Mesendoderm (in vitro differentiated cells): ENCODE measurements at regions not wholly inside any gene's neighbourhood (a gene's known extent, or its start where the extent isn't known, plus 50 kb on each side); places are given as distances from the start of the nearest gene placed in this dataset.

Experiments used
- DNase-seq: peaks from one replicate; pipeline ENCODE4 v3.0.0; 2013
- H2AK5ac ChIP-seq: 2 replicates; pipeline ENCODE4 v1.6.1; 2013; ENCODE audit warnings: low read length, inconsistent platforms
- H2BK120ac ChIP-seq: 2 replicates; pipeline ENCODE4 v1.6.1; 2013; ENCODE audit warnings: low read depth, mild to moderate bottlenecking, low read length, moderate library complexity, mixed read lengths
- H2BK15ac ChIP-seq: replicated peaks from 2 replicates; pipeline ENCODE4 v1.6.1; 2013; ENCODE audit warnings: low read depth, mild to moderate bottlenecking, moderate library complexity
- H2BK5ac ChIP-seq: 2 replicates; pipeline ENCODE4 v1.6.1; 2013; ENCODE audit warnings: low read length, inconsistent platforms
- H3K18ac ChIP-seq: 2 replicates; pipeline ENCODE4 v1.6.1; 2013; ENCODE audit warnings: mild to moderate bottlenecking, low read length, mixed read lengths
- H3K23ac ChIP-seq: one replicate; pipeline ENCODE4 v1.6.1; 2013; ENCODE audit warnings: low read length
- H3K27ac ChIP-seq: 2 replicates; pipeline ENCODE4 v1.5.1; 2013; ENCODE audit warnings: low read depth, mild to moderate bottlenecking, inconsistent platforms, low read length, moderate library complexity
- H3K27me3 ChIP-seq: 2 replicates; pipeline ENCODE4 v1.6.1; 2013; ENCODE audit warnings: low read length, control low read depth, mild to moderate bottlenecking, inconsistent platforms; ENCODE audit not compliant: insufficient read depth, poor library complexity
- H3K36me3 ChIP-seq: 2 replicates; pipeline ENCODE4 v1.6.1; 2013; ENCODE audit warnings: low read length, inconsistent platforms; ENCODE audit not compliant: control insufficient read depth, insufficient read depth
- H3K4ac ChIP-seq: one replicate; pipeline ENCODE4 v1.6.1; 2013; ENCODE audit warnings: low read depth, mild to moderate bottlenecking, low read length, moderate library complexity
- H3K4me1 ChIP-seq: 2 replicates; pipeline ENCODE4 v1.6.1; 2013; ENCODE audit warnings: low read depth, low read length, inconsistent platforms; ENCODE audit not compliant: control insufficient read depth
- H3K4me2 ChIP-seq: 2 replicates; pipeline ENCODE4 v1.6.1; 2013; ENCODE audit warnings: low read length
- H3K4me3 ChIP-seq: 2 replicates; pipeline ENCODE4 v1.5.1; 2013; ENCODE audit warnings: mild to moderate bottlenecking, low read length
- H3K56ac ChIP-seq: one replicate; pipeline ENCODE4 v1.6.1; 2013; ENCODE audit warnings: low read length
- H3K79me1 ChIP-seq: 2 replicates; pipeline ENCODE4 v1.6.1; 2013; ENCODE audit warnings: low read length, inconsistent platforms
- H3K79me2 ChIP-seq: 2 replicates; pipeline ENCODE4 v1.6.1; 2013; ENCODE audit warnings: mild to moderate bottlenecking, low read length; ENCODE audit not compliant: control insufficient read depth, insufficient read depth
- H3K9ac ChIP-seq: 2 replicates; pipeline ENCODE4 v1.6.1; 2013; ENCODE audit warnings: low read length, inconsistent platforms
- H4K5ac ChIP-seq: one replicate; pipeline ENCODE4 v1.6.1; 2013; ENCODE audit warnings: low read length
- H4K8ac ChIP-seq: one replicate; pipeline ENCODE4 v1.6.1; 2013; ENCODE audit warnings: low read depth, mild to moderate bottlenecking, control low read depth, low read length, moderate library complexity
- WGBS: extraction: QIAGEN DNeasy Blood & Tissue Kit; methylation state at CpG from one replicate; pipeline ENCODE4 v1.1.7; 2013; ENCODE audit warnings: low lambda C conversion rate, missing lambda C conversion rate; ENCODE audit not compliant: insufficient coverage; ENCODE audit errors: extremely low coverage; 5-methylcytosine and 5-hydroxymethylcytosine counted together

- no peak overlapping the region for H3K9ac ChIP-seq
- H2AK5ac ChIP-seq, result no peak overlapping the region
- H3K27ac ChIP-seq, result no peak overlapping the region
- no peak overlapping the region for H3K4me2 ChIP-seq
- H2BK120ac ChIP-seq, result no peak overlapping the region
- no peak overlapping the region for H3K18ac ChIP-seq
- H3K79me2 ChIP-seq, result no peaks in the 10 kb centered on the region
- H3K4me3 ChIP-seq, result no peak overlapping the region
- no CpG with 5 or more reads among the region's 2 CpGs for WGBS
- no peak for DNase-seq
- H2BK5ac ChIP-seq, result no peak overlapping the region
- H4K5ac ChIP-seq, result no peak overlapping the region
- H3K4me1 ChIP-seq, result peaks cover 2% of the 10 kb centered on the region
- H3K23ac ChIP-seq, result no peak overlapping the region
- no peaks in the 10 kb centered on the region for H3K79me1 ChIP-seq
- no peak overlapping the region for H3K56ac ChIP-seq
- no peak overlapping the region for H2BK15ac ChIP-seq
- H3K36me3 ChIP-seq, result no peaks in the 10 kb centered on the region
- no peak overlapping the region for H3K4ac ChIP-seq
- no peaks in the 10 kb centered on the region for H3K27me3 ChIP-seq
- H4K8ac ChIP-seq, result no peak overlapping the region
Measured at GRCh38 chr13:107244241-107244640, 676.3 kb upstream of the ARGLU1 start.

- H2AK5ac ChIP-seq, result no peak overlapping the region
- H4K5ac ChIP-seq, result no peak overlapping the region
- no CpG with 5 or more reads among the region's 6 CpGs for WGBS
- H3K27ac ChIP-seq, result no peak overlapping the region
- H4K8ac ChIP-seq, result no peak overlapping the region
- H3K4me2 ChIP-seq, result no peak overlapping the region
- H2BK120ac ChIP-seq, result no peak overlapping the region
- H3K79me2 ChIP-seq, result no peaks in the 10 kb centered on the region
- no peak overlapping the region for H3K18ac ChIP-seq
- H3K56ac ChIP-seq, result no peak overlapping the region
- H3K4me1 ChIP-seq, result no peaks in the 10 kb centered on the region
- H3K36me3 ChIP-seq, result no peaks in the 10 kb centered on the region
- no peak for DNase-seq
- H3K23ac ChIP-seq, result peak overlapping the region; percentile 32
- no peaks in the 10 kb centered on the region for H3K27me3 ChIP-seq
- no peaks in the 10 kb centered on the region for H3K79me1 ChIP-seq
- no peak overlapping the region for H2BK5ac ChIP-seq
- no peak overlapping the region for H2BK15ac ChIP-seq
- H3K9ac ChIP-seq, result no peak overlapping the region
- H3K4me3 ChIP-seq, result no peak overlapping the region
- H3K4ac ChIP-seq, result no peak overlapping the region
Measured at GRCh38 chr13:107242138-107242537, 674.2 kb upstream of the ARGLU1 start.

- Histone ChIP-seq H3K9ac (no peak overlapping the region), H3K23ac (no peak overlapping the region), H3K79me1 (no peaks in the 10 kb centered on the region), H3K4ac (no peak overlapping the region), H2BK5ac (no peak overlapping the region), H4K8ac (no peak overlapping the region), H3K18ac (no peak overlapping the region), H2AK5ac (no peak overlapping the region), H3K27me3 (no peaks in the 10 kb centered on the region), H2BK120ac (no peak overlapping the region), H3K27ac (no peak overlapping the region), H3K79me2 (no peaks in the 10 kb centered on the region), H3K4me3 (no peak overlapping the region), H4K5ac (no peak overlapping the region), H3K4me1 (no peaks in the 10 kb centered on the region), H3K36me3 (no peaks in the 10 kb centered on the region), H3K4me2 (no peak overlapping the region), H2BK15ac (no peak overlapping the region), H3K56ac (no peak overlapping the region)
- no peak for DNase-seq
- WGBS, result no CpG with 5 or more reads among the region's 7 CpGs
Measured at GRCh38 chr13:107241381-107241780, 673.4 kb upstream of the ARGLU1 start.

GRCh38 chr13:107239213-107239612 is 671.3 kb upstream of the ARGLU1 start:
- DNase-seq, result no peak
- H2BK5ac ChIP-seq, result no peak overlapping the region
- H4K8ac ChIP-seq, result no peak overlapping the region

GRCh38 chr13:107238262-107238981 is 670.5 kb upstream of the ARGLU1 start:
- Histone ChIP-seq H3K27me3 (no peaks in the 10 kb centered on the region), H2AK5ac (no peak overlapping the region)

More at GRCh38 chr13:107239213-107239612, 671.3 kb upstream of the ARGLU1 start:
- H3K56ac ChIP-seq, result no peak overlapping the region
- no CpG with 5 or more reads among the region's 8 CpGs for WGBS
- H3K4me1 ChIP-seq, result no peaks in the 10 kb centered on the region
- H3K4ac ChIP-seq, result no peak overlapping the region
- no peak overlapping the region for H2BK15ac ChIP-seq
- no peak overlapping the region for H2BK120ac ChIP-seq
- H4K5ac ChIP-seq, result no peak overlapping the region
- no peaks in the 10 kb centered on the region for H3K79me1 ChIP-seq
- H3K4me2 ChIP-seq, result no peak overlapping the region
- H2AK5ac ChIP-seq, result no peak overlapping the region
- no peak overlapping the region for H3K27ac ChIP-seq
- no peak overlapping the region for H3K9ac ChIP-seq
- H3K4me3 ChIP-seq, result no peak overlapping the region
- no peaks in the 10 kb centered on the region for H3K36me3 ChIP-seq
- H3K23ac ChIP-seq, result no peak overlapping the region
- no peaks in the 10 kb centered on the region for H3K79me2 ChIP-seq
- H3K27me3 ChIP-seq, result no peaks in the 10 kb centered on the region
- no peak overlapping the region for H3K18ac ChIP-seq

More at GRCh38 chr13:107238262-107238981, 670.5 kb upstream of the ARGLU1 start:
- H3K4me2 ChIP-seq, result no peak overlapping the region
- H3K27ac ChIP-seq, result no peak overlapping the region
- H3K4me3 ChIP-seq, result no peak overlapping the region
- no peak overlapping the region for H2BK15ac ChIP-seq
- H3K4ac ChIP-seq, result no peak overlapping the region
- no peak overlapping the region for H2BK120ac ChIP-seq
- no peak overlapping the region for H3K9ac ChIP-seq
- H3K56ac ChIP-seq, result no peak overlapping the region
- no CpG with 5 or more reads among the region's 6 CpGs for WGBS
- H3K79me1 ChIP-seq, result no peaks in the 10 kb centered on the region
- no peak overlapping the region for H2BK5ac ChIP-seq
- no peak overlapping the region for H4K8ac ChIP-seq
- peak; percentile 22 for DNase-seq
- H3K79me2 ChIP-seq, result no peaks in the 10 kb centered on the region
- no peaks in the 10 kb centered on the region for H3K4me1 ChIP-seq
- H4K5ac ChIP-seq, result no peak overlapping the region
- no peak overlapping the region for H3K23ac ChIP-seq
- H3K18ac ChIP-seq, result no peak overlapping the region
- H3K36me3 ChIP-seq, result no peaks in the 10 kb centered on the region
